HL-60 (cell line): ENCODE measurements at regions not wholly inside any gene's neighbourhood (a gene's known extent, or its start where the extent isn't known, plus 50 kb on each side); places are given as distances from the start of the nearest gene placed in this dataset.

Experiments used
- CTCF ChIP-seq: IDR thresholded peaks from one replicate; pipeline ENCODE4 v1.5.1; 2011; ENCODE audit warnings: low read length, control low read depth, inconsistent platforms; ENCODE audit not compliant: insufficient read depth
- POLR2AphosphoS5 ChIP-seq: IDR thresholded peaks from 2 replicates; pipeline ENCODE4 v1.6.1; 2012; ENCODE audit warnings: low read depth
- REST ChIP-seq: IDR thresholded peaks from 2 replicates; pipeline ENCODE4 v1.6.1; 2012; ENCODE audit warnings: low read depth; ENCODE audit not compliant: insufficient replicate concordance

- TF ChIP-seq CTCF (no peak), POLR2AphosphoS5 (no peak), REST (no peak)
Measured at GRCh38 chr18:78367996-78368395, 611.6 kb upstream of the SALL3 start.
